ENCODE measurements at regions not wholly inside any gene's neighbourhood (a gene's known extent, or its start where the extent isn't known, plus 50 kb on each side); places are given as distances from the start of the nearest gene placed in this dataset.

- TF ChIP-seq POLR2A (IDR thresholded peaks at IDR 0.05) (no peak), CTCF (IDR thresholded peaks at IDR 0.05) (no peak)
These were observed 53.2 kb upstream of the LYST start for GRCh38 chr1:235919833-235920441.

All from breast epithelium (tissue), 3 donors.